Retinal pigment epithelial cell (primary cell): ENCODE measurements at regions not wholly inside any gene's neighbourhood (a gene's known extent, or its start where the extent isn't known, plus 50 kb on each side); places are given as distances from the start of the nearest gene placed in this dataset.

ENCODE experiments used
- DNase-seq: peaks from one replicate; pipeline ENCODE4 v3.0.0-alpha.2; 2010; ENCODE audit warnings: low read depth
- H3K4me3 ChIP-seq: 2 replicates; pipeline ENCODE4 v1.5.1; 2011; ENCODE audit warnings: mild to moderate bottlenecking, low read length, control low read depth, moderate library complexity
- TF ChIP-seq, protein P1 (sequence below): conservative IDR thresholded peaks from 2 replicates; pipeline ENCODE4 v1.5.1; 2011; ENCODE audit warnings: low read depth, low read length, control low read depth, inconsistent platforms

DNA sequence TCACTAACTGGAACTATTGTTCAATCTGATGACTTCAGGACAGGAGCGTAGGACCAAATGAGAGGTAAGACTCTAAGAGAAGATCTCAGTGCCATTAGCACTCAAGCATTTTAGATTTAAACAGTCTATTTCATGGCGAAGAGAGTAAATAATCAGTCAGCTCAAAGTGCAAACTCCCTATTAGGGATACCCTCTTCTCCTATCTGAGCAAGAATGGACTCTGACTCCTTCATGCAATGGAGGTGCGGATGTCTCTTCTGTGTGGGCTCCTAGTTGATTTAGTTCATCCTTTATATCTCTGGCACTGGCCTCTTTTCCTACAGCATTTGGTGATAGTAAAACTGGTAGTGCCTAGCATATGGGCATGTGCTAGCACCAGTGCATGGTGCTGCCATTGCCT is 144.6 kb downstream of the SMC2 start:
- no peak for DNase-seq
- no peak overlapping the region for H3K4me3 ChIP-seq
- TF ChIP-seq, protein P1, sequence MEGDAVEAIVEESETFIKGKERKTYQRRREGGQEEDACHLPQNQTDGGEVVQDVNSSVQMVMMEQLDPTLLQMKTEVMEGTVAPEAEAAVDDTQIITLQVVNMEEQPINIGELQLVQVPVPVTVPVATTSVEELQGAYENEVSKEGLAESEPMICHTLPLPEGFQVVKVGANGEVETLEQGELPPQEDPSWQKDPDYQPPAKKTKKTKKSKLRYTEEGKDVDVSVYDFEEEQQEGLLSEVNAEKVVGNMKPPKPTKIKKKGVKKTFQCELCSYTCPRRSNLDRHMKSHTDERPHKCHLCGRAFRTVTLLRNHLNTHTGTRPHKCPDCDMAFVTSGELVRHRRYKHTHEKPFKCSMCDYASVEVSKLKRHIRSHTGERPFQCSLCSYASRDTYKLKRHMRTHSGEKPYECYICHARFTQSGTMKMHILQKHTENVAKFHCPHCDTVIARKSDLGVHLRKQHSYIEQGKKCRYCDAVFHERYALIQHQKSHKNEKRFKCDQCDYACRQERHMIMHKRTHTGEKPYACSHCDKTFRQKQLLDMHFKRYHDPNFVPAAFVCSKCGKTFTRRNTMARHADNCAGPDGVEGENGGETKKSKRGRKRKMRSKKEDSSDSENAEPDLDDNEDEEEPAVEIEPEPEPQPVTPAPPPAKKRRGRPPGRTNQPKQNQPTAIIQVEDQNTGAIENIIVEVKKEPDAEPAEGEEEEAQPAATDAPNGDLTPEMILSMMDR: no peak

DNA sequence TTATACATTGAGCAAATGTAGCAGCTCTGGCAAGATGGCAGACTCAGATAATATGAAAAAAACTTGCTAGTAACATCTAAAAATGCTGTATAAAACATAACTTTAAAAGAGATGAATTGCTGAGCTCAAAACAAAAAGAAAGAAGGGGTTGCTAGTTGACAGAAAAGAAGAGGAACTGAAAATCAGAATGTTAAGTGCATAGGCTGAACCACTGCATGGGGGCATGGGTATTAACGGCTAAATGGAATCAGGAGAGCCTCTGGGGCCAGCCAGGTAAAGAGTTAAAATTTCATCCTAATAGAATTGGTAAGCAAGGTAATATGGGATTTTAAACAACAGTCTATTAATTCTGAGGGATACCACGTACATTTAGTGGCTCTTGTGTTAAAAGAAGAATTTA is 146.8 kb downstream of the SMC2 start:
- TF ChIP-seq, protein P1: no peak
- no peak for DNase-seq

DNA sequence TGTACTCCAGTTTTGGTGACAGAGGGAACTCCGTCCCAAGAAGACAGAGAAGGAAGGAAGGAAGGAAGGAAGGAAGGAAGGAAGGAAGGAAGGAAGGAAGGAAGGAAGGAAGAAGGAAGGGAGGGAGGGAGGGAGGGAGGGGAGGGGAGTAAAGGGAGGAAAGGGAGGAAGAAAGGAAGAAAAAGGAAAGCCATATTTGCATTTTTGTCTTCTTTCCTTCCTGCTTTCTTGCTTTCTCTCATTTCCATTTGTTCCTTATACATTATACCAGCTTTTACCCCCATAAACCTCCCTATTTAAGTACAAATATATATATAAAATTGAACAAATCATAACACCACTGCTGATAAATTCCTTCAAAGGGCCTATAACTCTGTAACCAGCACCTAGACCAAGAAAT is 151.8 kb downstream of the SMC2 start:
- H3K4me3 ChIP-seq: no peak overlapping the region
- DNase-seq: no peak
- TF ChIP-seq, protein P1: no peak

More for the DNA sequence above, 146.8 kb downstream of the SMC2 start:
- no peak overlapping the region for H3K4me3 ChIP-seq

DNA sequence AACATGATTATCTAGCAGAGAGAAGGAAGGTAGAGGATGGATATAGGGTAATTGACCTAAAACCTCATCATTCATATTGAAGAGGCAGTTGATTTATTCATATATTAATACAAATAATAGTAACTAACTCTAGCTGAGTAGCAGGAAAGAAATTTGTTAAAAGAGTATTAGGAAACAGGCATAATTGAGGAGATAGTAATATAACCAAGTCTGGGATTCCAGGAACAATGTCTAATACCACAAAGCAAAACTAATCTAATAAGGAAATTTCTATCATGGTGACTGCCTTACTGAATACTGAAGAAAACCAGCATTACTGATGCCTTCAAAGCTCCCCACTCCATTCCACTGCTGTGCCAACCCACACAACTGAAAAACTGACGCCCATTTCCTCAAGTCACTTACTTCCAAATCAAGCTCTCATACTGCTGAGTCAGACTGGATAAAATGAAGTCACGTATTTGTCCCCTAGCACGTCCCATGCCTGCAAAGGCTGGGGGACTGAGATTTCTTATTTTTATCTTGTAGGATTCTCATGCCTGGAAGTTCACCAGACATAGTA is 153.9 kb downstream of the SMC2 start:
- DNase-seq: no peak
- TF ChIP-seq, protein P1: no peak
- no peak overlapping the region for H3K4me3 ChIP-seq

DNA sequence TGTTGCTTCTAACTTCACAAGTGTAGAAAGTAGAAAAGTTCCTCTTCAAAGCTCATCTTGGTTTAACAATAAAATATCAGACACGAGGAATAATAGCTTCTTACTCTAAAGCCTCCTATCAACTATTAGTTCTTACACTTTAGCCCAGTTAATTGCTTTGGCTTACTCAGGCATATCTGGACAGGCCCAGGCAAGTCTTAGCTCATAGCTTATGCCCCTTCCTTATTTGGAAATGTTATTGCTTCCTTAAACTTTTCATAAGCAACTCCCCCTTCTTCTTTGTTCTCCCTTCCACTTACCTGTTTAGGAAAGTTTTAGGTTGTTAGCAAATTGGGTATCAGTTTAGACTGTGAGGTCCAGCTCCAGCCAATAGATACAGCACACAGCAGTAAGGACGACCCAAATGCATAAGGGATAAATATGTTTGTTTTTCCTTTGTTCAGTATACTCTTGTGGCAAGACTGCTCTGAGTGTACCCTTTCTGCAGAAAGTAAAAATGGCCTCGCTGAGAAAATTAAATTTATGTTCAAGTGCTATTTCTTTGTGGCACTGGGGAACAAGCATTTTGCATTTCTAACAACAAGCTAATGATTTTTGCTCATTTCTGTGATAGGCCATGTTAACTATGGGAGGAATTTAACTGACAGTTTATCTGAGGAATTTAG is 162.1 kb downstream of the SMC2 start:
- DNase-seq: peak; percentile 39
- no peak overlapping the region for H3K4me3 ChIP-seq
- TF ChIP-seq, protein P1: no peak

DNA sequence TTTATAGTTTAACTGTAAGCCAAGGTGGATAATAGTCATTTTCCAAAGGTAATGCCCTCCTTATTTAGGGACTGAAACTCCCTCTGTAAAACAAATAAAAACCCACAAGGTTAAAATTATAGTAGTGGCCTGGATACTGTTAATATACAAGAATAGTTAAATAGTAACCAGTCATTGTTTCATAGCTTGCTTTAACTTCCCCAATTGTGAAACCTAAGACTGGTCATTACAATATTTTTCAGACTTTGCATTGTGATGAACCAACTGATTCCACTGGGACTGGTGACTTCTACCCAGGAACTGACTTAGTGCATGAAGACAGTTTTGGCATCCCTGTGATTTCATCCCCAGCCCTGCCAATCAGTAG is 162.6 kb downstream of the SMC2 start:
- no peak for DNase-seq
- H3K4me3 ChIP-seq: no peak overlapping the region
- TF ChIP-seq, protein P1: no peak

DNA sequence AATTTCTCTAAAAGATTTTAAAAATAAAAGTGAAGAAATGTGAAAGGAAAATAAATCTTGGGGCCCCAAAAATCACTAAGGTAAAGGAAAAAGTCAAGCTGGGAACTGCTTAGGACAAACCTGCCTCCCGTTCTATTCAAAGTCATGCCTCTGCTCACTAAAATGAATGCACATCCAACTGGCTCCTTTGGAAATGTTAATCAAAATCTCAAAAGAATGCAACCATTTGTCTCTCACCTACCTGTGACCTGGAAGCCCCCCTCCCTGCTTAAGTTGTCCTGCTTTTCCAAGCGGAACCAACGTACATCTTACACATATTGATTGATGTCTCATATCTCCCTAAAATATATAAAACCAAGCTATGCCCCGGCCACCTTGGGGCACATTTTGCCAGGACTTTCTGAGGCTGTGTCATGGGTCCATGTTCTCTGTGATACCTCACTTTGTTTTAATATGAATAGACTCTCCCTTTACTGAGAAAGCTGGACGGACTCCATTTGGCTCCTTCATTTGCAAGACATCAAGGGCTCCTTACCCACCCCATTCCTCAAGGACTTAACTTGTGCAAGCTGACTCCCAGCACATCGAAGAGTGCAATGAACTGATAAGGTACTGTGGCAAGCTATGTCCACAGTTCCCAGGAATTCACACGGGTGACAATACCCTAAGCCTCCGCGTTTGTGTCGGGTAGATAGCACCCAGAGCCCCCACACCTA is 164.3 kb downstream of the SMC2 start:
- H3K4me3 ChIP-seq: no peak overlapping the region
- TF ChIP-seq, protein P1: no peak
- DNase-seq: peak; percentile 44
